OCI-LY3 (cell line): ENCODE measurements at regions not wholly inside any gene's neighbourhood (a gene's known extent, or its start where the extent isn't known, plus 50 kb on each side); places are given as distances from the start of the nearest gene placed in this dataset.

Source experiments
- H2AFZ ChIP-seq: fragments of 200-600, 300-600 bp; shearing (Covaris generic); 2 replicates; pipeline ENCODE4 v1.6.0; 2014; ENCODE audit warnings: antibody characterized with exemption, low read depth, low read length
- H3K27ac ChIP-seq: fragments of 200-600, 300-600 bp; sonication (generic); 2 replicates; pipeline ENCODE4 v1.5.1; 2014; ENCODE audit warnings: mild to moderate bottlenecking, low read length, moderate library complexity, mixed read lengths
- H3K27me3 ChIP-seq: fragments of 200-600, 300-600 bp; sonication (generic); 2 replicates; pipeline ENCODE4 v1.6.1; 2014; ENCODE audit warnings: low read depth, low read length, mixed read lengths
- H3K36me3 ChIP-seq: fragments of 200-600, 300-600 bp; sonication (generic); replicated peaks from 2 replicates; pipeline ENCODE3; 2014; ENCODE audit warnings: low read depth, low read length, mixed read lengths
- H3K4me1 ChIP-seq: fragments of 300-600, 200-600 bp; sonication (generic); 2 replicates; pipeline ENCODE4 v1.6.1; 2014; ENCODE audit warnings: low read length, mixed read lengths
- H3K4me2 ChIP-seq: fragments of 200-600, 300-600 bp; sonication (generic); 2 replicates; pipeline ENCODE4 v1.6.1; 2014; ENCODE audit warnings: low read length, mixed read lengths
- H3K4me3 ChIP-seq: fragments of 300-600, 200-600 bp; sonication (generic); 2 replicates; pipeline ENCODE4 v1.5.1; 2014; ENCODE audit warnings: antibody characterized with exemption, mild to moderate bottlenecking, low read length, moderate library complexity
- H3K79me2 ChIP-seq: fragments of 300-600, 200-600 bp; shearing (Covaris generic); 2 replicates; pipeline ENCODE4 v1.6.1; 2014; ENCODE audit warnings: mild to moderate bottlenecking, low read length, mixed read lengths
- H3K9ac ChIP-seq: fragments of 300-600, 200-600 bp; shearing (Covaris generic); 2 replicates; pipeline ENCODE4 v1.6.0; 2014; ENCODE audit warnings: mild to moderate bottlenecking, low read length, moderate library complexity
- H3K9me3 ChIP-seq: fragments of 200-600, 300-600 bp; shearing (Covaris generic); 2 replicates; pipeline ENCODE4 v1.6.1; 2014; ENCODE audit warnings: low read length, mixed read lengths; ENCODE audit not compliant: insufficient read depth
- H4K20me1 ChIP-seq: fragments of 200-600, 300-600 bp; sonication (generic); 2 replicates; pipeline ENCODE4 v1.6.1; 2016; ENCODE audit warnings: low read length, mixed read lengths; ENCODE audit not compliant: insufficient read depth
- EZH2phosphoT487 ChIP-seq: fragments of 200-600 bp; shearing (Covaris generic); IDR thresholded peaks from 2 replicates; pipeline ENCODE4 v1.6.1; 2018; ENCODE audit warnings: antibody characterized with exemption, mixed run types, low read depth
- TF ChIP-seq, protein P1 (sequence below): fragments of 200-600, 300-600 bp; sonication (generic); IDR thresholded peaks from 2 replicates; pipeline ENCODE4 v1.5.1; 2014; ENCODE audit warnings: antibody characterized with exemption, low read length, low read depth

DNA sequence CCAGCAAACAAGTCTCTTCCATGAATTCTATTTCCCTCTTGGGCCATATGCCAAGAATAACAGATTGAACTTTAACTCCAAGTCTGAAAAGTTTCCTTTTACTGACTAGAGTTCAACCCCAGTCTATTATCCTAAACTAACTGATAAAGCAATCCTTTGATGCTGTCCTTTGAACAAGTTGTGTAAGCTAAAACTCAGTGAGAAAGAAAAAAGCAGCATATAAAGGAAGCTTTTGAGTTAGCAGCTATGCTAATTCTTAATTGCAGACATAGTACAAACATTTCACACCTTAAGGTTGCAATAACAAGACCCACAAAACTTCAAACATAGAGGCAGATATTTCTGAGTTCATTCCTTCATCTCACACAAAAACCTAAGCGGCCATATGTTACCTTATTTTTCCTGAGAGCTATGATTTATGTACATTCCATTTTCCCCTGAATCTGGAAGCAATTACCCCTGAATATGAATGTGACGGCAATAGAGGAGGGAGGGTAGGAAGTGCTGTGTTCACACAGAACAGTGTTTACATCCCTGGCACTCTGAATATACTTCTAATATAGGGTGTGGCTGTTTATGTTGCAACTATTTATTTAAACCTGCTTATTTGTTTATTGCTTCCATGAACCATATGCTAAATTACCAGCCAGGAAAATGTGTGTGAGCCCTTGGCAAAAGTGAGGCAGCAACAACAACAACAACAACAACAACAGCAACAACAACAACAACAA is 180.6 kb downstream of the IRS1 start:
- Histone ChIP-seq H2AFZ (no peak overlapping the region), H3K79me2 (no peaks in the 10 kb centered on the region), H3K27ac (no peak overlapping the region), H4K20me1 (no peaks in the 10 kb centered on the region), H3K9me3 (no peaks in the 10 kb centered on the region), H3K4me3 (no peak overlapping the region), H3K4me2 (no peak overlapping the region), H3K4me1 (no peaks in the 10 kb centered on the region), H3K9ac (no peak overlapping the region), H3K27me3 (no peaks in the 10 kb centered on the region), H3K36me3 (no peaks in the 10 kb centered on the region)
- TF ChIP-seq EZH2phosphoT487 = no peak
- TF ChIP-seq, protein P1, sequence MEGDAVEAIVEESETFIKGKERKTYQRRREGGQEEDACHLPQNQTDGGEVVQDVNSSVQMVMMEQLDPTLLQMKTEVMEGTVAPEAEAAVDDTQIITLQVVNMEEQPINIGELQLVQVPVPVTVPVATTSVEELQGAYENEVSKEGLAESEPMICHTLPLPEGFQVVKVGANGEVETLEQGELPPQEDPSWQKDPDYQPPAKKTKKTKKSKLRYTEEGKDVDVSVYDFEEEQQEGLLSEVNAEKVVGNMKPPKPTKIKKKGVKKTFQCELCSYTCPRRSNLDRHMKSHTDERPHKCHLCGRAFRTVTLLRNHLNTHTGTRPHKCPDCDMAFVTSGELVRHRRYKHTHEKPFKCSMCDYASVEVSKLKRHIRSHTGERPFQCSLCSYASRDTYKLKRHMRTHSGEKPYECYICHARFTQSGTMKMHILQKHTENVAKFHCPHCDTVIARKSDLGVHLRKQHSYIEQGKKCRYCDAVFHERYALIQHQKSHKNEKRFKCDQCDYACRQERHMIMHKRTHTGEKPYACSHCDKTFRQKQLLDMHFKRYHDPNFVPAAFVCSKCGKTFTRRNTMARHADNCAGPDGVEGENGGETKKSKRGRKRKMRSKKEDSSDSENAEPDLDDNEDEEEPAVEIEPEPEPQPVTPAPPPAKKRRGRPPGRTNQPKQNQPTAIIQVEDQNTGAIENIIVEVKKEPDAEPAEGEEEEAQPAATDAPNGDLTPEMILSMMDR = no peak

DNA sequence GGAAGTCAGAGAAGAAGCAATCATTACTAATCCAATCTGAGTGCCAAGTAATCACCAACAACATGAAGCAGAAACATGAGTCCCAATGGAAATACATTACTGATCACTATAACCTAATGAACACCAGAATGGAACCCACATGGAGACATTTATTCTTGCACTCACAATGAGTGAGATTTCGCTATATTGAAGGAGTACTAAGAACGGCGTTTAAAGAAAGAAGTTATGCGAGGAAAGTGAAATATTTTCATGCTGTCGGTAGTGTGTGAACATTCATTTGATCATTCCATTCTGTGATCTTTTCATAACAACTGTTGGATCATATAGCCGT is 181.1 kb downstream of the IRS1 start:
- no peaks in the 10 kb centered on the region for H3K27me3 ChIP-seq
- H3K79me2 ChIP-seq = no peaks in the 10 kb centered on the region
- no peak overlapping the region for H3K9ac ChIP-seq
- no peaks in the 10 kb centered on the region for H3K36me3 ChIP-seq
- no peak overlapping the region for H3K4me3 ChIP-seq
- no peaks in the 10 kb centered on the region for H3K9me3 ChIP-seq
- H3K4me1 ChIP-seq = no peaks in the 10 kb centered on the region
- H2AFZ ChIP-seq = no peak overlapping the region
- no peak overlapping the region for H3K27ac ChIP-seq
- no peaks in the 10 kb centered on the region for H4K20me1 ChIP-seq
- H3K4me2 ChIP-seq = no peak overlapping the region
- TF ChIP-seq, protein P1 = no peak
- no peak for TF ChIP-seq EZH2phosphoT487

DNA sequence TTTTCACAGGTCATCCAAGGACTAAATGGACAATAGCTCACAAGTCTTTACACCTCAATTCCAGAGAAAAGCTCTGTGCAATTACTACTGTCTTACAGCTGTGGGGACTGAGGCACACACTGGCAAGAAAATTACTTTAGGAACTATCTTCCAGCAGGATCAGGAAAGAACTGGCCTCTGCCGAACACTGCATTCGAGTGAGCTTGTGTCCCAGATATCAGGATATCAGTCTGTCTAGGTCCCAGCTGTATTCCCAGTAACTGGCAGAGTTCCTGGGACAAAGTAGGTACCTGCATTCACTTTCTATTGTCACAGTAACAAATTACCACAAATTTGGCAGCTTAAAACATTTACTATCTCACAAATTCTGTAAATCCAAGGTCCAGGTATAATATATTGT is 183.7 kb downstream of the IRS1 start:
- Histone ChIP-seq H3K9me3 (no peaks in the 10 kb centered on the region), H3K27ac (no peak overlapping the region), H3K9ac (no peak overlapping the region), H3K79me2 (no peaks in the 10 kb centered on the region), H3K4me2 (no peak overlapping the region), H3K4me3 (no peak overlapping the region), H4K20me1 (no peaks in the 10 kb centered on the region), H3K4me1 (no peaks in the 10 kb centered on the region), H2AFZ (no peak overlapping the region), H3K36me3 (no peaks in the 10 kb centered on the region), H3K27me3 (no peaks in the 10 kb centered on the region)
- TF ChIP-seq EZH2phosphoT487 = no peak
- TF ChIP-seq, protein P1 = no peak

DNA sequence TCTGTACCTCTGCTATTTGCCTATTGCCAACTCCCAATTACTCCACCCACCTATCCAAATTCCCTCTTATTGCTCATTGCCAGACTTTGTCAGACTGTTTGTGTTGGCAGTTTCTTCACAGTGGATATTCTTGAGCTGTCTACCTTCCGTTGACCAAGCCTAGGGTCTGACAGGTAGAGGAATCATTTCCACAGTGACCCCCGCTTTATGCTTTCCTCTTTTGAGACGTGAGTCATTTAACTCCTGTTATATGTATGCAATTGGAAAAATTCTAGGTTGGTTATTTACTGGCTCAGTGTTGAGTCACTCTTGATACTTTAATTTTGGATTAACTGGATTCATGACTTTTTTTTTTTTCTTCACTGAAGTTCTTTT is 187.7 kb downstream of the IRS1 start:
- Histone ChIP-seq H3K9ac (no peak overlapping the region), H3K4me2 (no peak overlapping the region), H2AFZ (no peak overlapping the region)

More for the DNA sequence above, 187.7 kb downstream of the IRS1 start:
- H4K20me1 ChIP-seq = no peaks in the 10 kb centered on the region
- no peak overlapping the region for H3K27ac ChIP-seq
- H3K79me2 ChIP-seq = no peaks in the 10 kb centered on the region
- H3K9me3 ChIP-seq = no peaks in the 10 kb centered on the region
- H3K4me1 ChIP-seq = no peaks in the 10 kb centered on the region
- no peak for TF ChIP-seq EZH2phosphoT487
- TF ChIP-seq, protein P1 = no peak
- H3K36me3 ChIP-seq = no peaks in the 10 kb centered on the region
- no peaks in the 10 kb centered on the region for H3K27me3 ChIP-seq
- H3K4me3 ChIP-seq = no peak overlapping the region
